ENCODE measurements at regions not wholly inside any gene's neighbourhood (a gene's known extent, or its start where the extent isn't known, plus 50 kb on each side); places are given as distances from the start of the nearest gene placed in this dataset.

GRCh38 chr20:21862956-21863355, 157.5 kb downstream of the PAX1 start (continued):
- TF ChIP-seq JUND (IDR thresholded peaks at IDR 0.05; ENCODE audit: low read length) = no peak

Data from H1 (cell line).